HG02943 (cell line): ENCODE measurements at regions not wholly inside any gene's neighbourhood (a gene's known extent, or its start where the extent isn't known, plus 50 kb on each side); places are given as distances from the start of the nearest gene placed in this dataset.

Source experiments
- ATAC-seq: cut with Tn5 transposase; IDR thresholded peaks from one replicate; pipeline ENCODE4 v1.9.1; 2021; ENCODE audit warnings: mild to moderate bottlenecking, low read depth, moderate library complexity; ENCODE audit not compliant: unreplicated experiment

- no peak for ATAC-seq
Observed at GRCh38 chr4:180028682-180029081, 2214.5 kb upstream of the TENM3 start.

DNA sequence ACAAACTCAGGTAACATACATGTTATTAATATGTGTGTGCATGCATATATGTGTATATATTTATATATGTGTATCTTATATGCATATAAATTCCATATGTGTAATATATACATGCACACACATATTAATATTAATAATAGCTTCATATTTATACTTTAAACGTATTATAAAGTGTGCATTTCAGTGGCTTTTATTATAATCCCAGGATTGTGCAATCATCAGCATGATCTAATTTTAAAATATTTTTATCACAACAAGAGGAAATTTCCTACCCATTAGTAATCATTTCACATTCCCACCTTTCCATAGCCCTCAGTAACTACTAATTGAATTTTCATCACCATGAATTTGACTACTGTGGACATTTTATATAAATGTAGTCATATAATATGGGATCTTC is 2211.9 kb upstream of the TENM3 start:
- no peak for ATAC-seq

DNA sequence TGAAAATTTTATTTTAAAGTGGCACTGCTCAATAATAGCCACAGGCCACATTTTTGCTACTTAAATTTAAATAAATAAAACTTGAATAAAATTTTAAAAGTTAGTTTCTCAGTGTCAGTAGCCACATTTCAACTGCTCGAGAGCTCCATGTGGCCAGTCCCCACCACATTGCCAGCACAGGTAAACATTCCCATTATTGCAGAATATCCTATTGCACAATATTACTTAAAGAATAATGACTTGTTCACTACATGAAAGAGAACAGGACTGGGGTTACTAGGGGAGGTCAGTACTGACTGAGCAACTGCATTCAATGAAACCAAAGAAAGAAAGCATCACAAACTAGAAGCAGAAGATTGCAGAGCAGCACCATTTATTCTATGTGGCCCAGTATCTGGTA is 2201.6 kb upstream of the TENM3 start:
- ATAC-seq = no peak

DNA sequence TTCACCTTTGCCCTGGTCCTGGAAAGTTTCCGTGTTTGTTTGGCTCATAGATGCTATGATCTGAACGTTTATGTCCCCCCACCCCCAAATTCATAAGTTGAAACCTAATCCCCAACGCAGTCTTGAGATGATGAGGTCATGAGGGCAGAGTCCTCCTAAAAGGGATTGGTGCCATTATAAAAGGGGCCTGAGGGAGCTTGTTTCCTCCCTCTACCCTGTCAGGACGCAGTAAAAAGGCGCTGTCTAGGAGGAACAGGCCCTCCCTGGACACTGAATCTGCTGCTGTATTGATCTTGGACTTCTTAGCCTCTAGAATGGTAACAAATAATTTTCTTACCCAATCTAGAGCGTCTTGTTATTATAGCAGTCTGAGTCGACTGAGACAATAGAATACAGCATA is 2190.6 kb upstream of the TENM3 start:
- ATAC-seq = no peak

GRCh38 chr4:180054291-180054690 is 2188.9 kb upstream of the TENM3 start:
- no peak for ATAC-seq

DNA sequence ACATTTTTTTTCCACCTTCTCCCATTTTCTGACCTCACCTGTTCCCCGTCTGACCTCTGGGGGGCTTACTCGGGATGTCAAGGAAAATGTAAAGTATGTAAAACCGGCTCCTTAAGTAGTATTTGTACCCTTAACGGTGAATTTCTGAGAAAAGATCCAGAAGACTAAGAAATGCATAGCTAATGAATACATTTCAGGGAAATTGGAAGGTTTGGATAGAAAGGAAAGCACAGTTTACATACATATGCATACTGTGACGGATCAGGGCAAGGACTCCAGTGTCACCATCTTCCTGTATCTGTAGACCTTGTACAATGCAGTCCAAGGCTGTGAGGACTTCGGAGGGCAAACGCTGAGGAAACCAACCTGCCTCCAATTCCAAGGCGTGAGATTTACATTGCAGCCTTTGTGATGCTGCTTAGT is 2185.9 kb upstream of the TENM3 start:
- ATAC-seq = no peak

- peak; percentile 53 for ATAC-seq
Observed at GRCh38 chr4:180057891-180058671, 2185.1 kb upstream of the TENM3 start.

- peak; percentile 24 for ATAC-seq
Observed at GRCh38 chr4:180058691-180059215, 2184.4 kb upstream of the TENM3 start.

DNA sequence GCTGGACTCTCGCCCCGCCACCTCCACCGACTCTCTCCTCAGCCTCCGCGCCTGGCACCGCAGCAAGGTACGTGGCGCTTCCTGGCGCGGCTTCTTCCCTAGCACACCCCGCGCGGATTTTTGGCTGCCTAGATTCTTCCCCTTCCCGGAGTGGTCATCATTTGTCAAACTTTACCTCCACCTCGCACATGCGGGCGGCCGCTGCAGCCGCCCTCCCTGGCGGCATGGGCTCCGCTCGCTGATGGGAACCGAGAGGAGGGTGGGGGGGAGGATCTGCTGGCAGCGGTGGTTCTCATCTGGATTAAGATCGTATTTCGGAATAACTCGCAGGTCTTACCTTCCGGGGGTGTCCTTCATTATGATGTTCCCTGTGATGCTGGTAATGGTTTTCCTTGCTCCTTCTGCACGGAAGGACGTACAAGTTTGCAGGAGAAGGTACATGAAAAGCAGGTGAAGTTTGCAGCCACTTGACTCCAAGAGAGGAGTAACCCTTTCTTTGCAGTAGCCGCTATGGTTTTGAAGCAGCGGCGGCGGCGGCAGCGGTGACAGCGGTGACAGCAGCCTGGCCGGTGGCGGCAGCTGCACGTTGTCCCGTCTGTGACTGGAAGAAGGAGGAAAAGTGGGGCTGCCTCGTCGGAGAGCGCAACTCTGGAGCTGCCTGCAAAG is 2183.9 kb upstream of the TENM3 start:
- peak; percentile 22 for ATAC-seq

DNA sequence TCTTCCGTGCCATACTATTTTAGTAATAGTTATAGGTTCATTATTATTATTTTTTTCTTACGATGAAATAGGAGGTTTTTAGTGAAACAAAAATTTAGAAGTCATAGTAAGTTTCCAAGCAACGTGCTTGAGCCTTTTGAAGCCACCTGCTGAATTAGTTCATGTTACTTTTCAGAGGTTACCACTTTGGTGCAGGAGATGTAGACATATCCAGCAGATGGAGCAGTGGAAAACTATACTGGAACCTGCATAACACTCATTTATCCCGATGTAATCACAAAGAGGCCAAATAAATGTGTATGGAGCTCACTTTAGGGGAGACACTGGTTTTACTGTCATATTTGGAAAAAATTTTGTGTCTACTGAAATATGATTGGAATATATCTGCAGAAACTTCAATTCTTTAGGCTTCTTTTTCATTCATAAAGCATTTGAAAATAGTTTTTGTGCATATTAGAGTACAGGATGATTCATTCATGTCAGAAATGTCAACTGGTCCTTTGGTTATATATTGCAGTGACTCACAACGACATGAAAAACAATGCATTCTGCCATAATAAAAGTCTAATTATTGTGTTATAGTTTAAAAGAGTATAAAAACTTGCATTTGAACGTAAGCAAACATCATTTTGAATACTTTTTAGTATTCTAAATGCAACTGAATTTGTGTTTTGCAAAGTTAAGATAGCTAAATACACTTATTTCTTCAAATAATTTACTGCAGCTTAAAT is 2182.9 kb upstream of the TENM3 start:
- ATAC-seq = no peak

- ATAC-seq = no peak
Observed at GRCh38 chr4:180081072-180081471, 2162.1 kb upstream of the TENM3 start.

DNA sequence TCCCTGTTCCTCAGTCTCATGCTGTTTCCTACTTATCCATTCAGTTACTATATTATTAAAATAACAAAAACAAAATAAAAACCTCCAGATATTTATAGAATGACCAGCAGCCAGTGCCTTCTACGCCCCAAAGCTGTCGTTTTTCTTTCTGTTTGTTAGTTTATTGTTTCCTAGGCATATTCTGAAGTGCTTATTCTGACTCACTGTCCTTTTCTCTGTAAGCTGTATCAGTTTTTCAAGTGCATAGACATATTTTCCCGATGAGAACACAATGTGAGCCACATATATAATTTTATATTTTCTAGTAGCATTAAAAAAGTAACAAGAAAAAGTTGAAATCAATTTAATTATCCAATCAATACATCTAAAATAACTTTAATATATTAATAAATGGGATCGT is 2158.6 kb upstream of the TENM3 start:
- no peak for ATAC-seq

DNA sequence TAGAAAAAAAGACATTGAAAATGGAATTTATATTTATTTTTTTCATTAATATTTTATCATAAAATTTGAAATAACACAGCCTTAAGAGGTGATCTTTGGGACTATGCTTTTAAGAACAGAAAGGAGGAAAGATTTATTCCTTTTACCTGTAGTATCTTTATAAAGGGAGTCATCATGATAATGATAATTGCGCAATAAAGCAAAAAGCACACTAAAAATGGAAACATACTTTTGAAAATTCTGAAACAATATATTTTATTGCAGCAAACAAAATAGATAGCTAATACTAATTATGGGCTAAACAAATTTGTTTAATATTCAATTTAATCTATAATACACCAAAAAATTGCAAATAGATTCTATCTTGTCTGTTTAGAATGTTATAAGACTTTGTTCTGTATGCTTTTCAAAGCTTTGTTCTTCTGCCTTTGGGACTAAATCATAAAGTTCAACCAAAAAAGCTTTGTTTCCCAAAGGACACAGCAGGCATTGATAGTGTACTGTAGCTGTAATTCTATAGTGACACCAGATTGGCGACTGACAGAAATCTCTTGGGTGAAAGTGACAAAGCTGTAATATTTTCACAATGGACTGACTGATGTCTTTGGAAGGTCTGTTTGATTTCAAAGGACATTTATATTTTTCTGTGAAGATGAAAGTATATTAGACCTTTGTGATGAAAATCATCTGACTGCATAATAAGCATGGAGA is 2156.6 kb upstream of the TENM3 start:
- no peak for ATAC-seq

DNA sequence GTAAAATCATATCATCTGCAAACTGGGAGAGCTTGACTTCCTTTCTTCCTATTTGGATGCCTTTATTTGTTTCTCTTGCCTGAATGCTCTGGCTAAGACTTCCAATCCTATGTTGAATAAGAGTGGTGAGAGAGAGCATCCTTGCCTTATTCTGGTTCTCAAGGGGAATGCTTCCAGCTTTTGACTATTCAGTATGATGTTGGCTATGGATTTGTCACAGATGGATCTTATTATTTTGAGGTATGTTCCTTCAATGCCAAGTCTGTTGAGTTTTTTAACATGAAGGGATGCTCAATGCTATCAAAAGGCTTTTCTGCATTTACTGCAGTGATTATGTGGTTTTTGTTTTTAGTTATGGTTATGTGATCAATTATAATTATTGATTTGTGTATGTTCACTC is 2144.6 kb upstream of the TENM3 start:
- ATAC-seq = no peak

- no peak for ATAC-seq
Observed at GRCh38 chr4:180099957-180100356, 2143.2 kb upstream of the TENM3 start.

- no peak for ATAC-seq
Observed at GRCh38 chr4:180100433-180101344, 2142.5 kb upstream of the TENM3 start.

DNA sequence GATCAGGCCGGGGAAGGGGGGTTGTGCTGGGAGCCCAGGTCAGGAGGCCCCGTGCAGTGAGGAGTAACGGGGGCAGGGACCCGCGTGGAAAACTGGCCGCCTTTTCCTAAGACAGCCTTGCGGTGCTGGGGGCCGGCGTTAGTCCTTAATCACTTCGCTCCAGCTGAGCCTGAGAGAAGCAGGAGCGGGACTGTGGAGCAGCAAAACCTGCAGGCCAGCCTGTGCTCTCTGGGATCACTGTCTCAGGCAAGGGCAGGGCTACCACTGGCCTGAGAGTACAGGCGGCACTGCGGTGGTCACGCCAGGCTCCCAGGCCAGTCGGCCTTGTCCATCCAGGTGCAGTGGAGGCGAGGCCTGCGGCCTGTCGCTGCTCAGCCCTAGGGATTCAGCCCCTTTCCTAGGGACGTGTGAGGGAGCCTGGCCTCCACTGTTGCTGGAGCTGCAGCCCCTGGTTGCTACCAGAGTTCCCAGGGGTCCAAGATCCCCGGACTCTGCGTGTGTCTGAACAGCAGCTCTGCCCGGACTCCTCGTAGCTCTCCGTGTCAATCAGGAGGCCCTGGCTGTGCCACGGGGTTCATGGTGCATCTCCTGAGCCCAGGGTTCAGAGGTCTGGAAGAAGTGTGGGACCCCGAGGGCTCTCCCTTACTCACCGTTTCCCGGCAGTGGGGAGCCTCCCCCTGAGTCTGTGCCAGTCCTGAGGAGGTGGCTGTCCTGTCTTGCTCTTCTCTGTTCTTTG is 2141.7 kb upstream of the TENM3 start:
- no peak for ATAC-seq

GRCh38 chr4:180103794-180104193 is 2139.4 kb upstream of the TENM3 start:
- no peak for ATAC-seq

GRCh38 chr4:180105362-180105761 is 2137.8 kb upstream of the TENM3 start:
- no peak for ATAC-seq
